ENCODE measurements at regions not wholly inside any gene's neighbourhood (a gene's known extent, or its start where the extent isn't known, plus 50 kb on each side); places are given as distances from the start of the nearest gene placed in this dataset.
"Not testable (repeated sequence)": the region's sequence is repeated elsewhere in the genome, so short reads cannot be mapped to it uniquely, and the experiment has no call there.

DNA sequence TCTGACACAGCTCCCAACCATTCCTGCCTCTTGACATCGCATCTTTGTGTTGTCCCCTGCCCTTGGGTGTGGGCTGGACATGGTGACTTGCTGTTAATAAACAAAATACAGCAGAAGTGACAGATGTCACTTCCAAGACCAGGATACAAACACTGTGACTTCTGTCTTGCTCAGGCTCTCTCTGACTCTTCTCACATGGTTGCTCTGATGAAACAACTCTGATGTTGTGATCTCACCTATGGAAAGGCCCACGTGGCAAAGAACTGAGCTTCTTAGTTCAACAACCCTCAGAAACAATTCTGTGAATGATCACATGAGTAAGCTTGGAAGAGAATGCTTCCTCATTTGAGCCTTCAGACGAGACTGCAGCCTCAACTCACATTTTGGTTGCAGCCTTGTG, 94.9 kb downstream of the ARHGAP11B start:
- WGBS, 3 donors, result 91 to 95% (median 94%) methylated on average over 2 to 3 of the region's 3 CpGs
- intact Hi-C loops (cut with DNase I); H3K36me3 ChIP-seq (ENCODE audit: insufficient read depth in 1 of 2, low read depth in 1 of 2); H3K27me3 ChIP-seq (ENCODE audit: insufficient read depth in 3 of 3, low read length in 2 of 3); H3K4me1 ChIP-seq; ATAC-seq; H3K9me3 ChIP-seq; H3K4me3 ChIP-seq; DNase-seq; H3K27ac ChIP-seq: not testable (repeated sequence)

GRCh38 chr15:30721529-30721928, 95.6 kb downstream of the ARHGAP11B start:
- H3K36me3 ChIP-seq (ENCODE audit: insufficient read depth in 1 of 2, low read depth in 1 of 2); H3K27ac ChIP-seq; H3K4me3 ChIP-seq; intact Hi-C loops (cut with DNase I); H3K27me3 ChIP-seq (ENCODE audit: insufficient read depth in 3 of 3, low read length in 2 of 3); H3K9me3 ChIP-seq; H3K4me1 ChIP-seq; ATAC-seq; DNase-seq: not testable (repeated sequence)
- WGBS, 3 donors, result 34 to 67% (median 36%) methylated on average over 1 to 2 of the region's 2 CpGs

- H3K27ac ChIP-seq; H3K27me3 ChIP-seq (ENCODE audit: insufficient read depth in 3 of 3, low read length in 2 of 3); H3K9me3 ChIP-seq; H3K4me1 ChIP-seq; H3K36me3 ChIP-seq (ENCODE audit: insufficient read depth in 1 of 2, low read depth in 1 of 2); intact Hi-C loops (cut with DNase I); DNase-seq; H3K4me3 ChIP-seq; ATAC-seq: not testable (repeated sequence)
- WGBS, 3 donors, result 90 to 100% (median 92%) methylated on average over 1 of the region's 1 CpG
Measured at GRCh38 chr15:30723540-30724175, 97.7 kb downstream of the ARHGAP11B start.

DNA sequence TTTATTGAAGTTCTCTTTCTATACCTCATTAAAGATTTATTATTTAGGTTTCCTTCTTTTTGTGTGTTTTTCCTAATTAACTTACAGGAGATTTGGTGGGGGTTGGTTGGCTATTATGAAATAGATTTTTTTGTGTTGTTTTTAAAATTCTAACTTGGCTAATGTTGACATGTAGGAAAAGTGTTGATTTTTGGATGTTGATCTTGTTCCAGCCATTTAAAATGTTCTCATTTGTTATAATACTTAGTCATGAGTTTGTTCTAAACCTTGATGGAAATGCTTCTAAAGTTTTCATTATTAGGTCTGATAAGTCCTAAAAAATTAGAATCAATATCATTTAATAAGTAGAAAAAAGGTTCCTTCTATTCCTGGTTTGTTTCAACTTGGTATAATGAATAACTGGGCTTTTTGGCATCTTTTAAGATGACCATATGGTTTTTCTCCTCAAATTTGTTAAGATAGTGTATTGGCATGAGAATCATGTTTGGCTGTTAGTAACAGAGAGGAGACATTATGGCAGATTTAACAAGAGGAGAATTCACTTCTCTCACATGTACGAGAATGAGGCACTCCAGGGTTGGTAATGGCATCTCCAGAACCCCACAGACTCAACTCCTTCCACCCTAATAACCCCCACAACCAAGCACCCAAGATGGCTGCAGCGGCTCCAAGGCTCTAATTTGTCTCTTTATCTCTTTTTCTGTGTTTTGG, 104.1 kb downstream of the ARHGAP11B start:
- intact Hi-C loops (cut with DNase I); H3K27me3 ChIP-seq (ENCODE audit: insufficient read depth in 3 of 3, low read length in 2 of 3); DNase-seq; H3K36me3 ChIP-seq (ENCODE audit: insufficient read depth in 1 of 2, low read depth in 1 of 2); H3K27ac ChIP-seq; H3K9me3 ChIP-seq; H3K4me3 ChIP-seq; H3K4me1 ChIP-seq; ATAC-seq: not testable (repeated sequence)
- WGBS, 3 donors, result 92 to 100% (median 96%) methylated on average over 2 of the region's 2 CpGs

DNA sequence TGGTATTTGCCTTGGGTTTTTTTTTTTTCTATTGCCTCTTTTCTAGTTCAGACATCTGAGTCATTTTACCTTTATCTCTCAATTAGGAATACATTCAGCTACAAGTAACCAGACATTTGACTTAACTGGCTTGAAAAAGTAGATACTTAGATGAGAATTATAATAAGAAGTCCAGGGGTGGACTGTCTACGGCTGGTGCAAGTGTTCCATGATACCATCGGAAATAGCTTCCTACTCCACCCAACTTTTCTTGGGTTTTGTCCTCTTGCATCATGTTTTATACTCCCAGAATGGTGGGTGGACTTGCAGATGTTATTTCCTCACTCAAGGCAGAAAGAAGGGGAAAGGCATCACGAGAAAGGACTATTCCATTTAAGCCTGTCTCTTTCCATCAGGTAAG, 104.7 kb downstream of the ARHGAP11B start:
- H3K36me3 ChIP-seq (ENCODE audit: insufficient read depth in 1 of 2, low read depth in 1 of 2); H3K27me3 ChIP-seq (ENCODE audit: insufficient read depth in 3 of 3, low read length in 2 of 3); H3K9me3 ChIP-seq; H3K27ac ChIP-seq; H3K4me3 ChIP-seq; H3K4me1 ChIP-seq; ATAC-seq; intact Hi-C loops (cut with DNase I); DNase-seq: not testable (repeated sequence)
- WGBS, 3 donors, result 90 to 97% (median 96%) methylated on average over 3 of the region's 3 CpGs

GRCh38 chr15:30732100-30732499, 106.2 kb downstream of the ARHGAP11B start:
- H3K36me3 ChIP-seq (ENCODE audit: insufficient read depth in 1 of 2, low read depth in 1 of 2); H3K27ac ChIP-seq; H3K4me1 ChIP-seq; H3K9me3 ChIP-seq; H3K27me3 ChIP-seq (ENCODE audit: insufficient read depth in 3 of 3, low read length in 2 of 3); H3K4me3 ChIP-seq; ATAC-seq; DNase-seq; intact Hi-C loops (cut with DNase I): not testable (repeated sequence)
- 95 to 98% (median 97%) methylated on average over 4 of the region's 4 CpGs for WGBS, 3 donors

GRCh38 chr15:30735884-30736564, 110.1 kb downstream of the ARHGAP11B start:
- H3K4me1 ChIP-seq; ATAC-seq; H3K9me3 ChIP-seq; H3K36me3 ChIP-seq (ENCODE audit: insufficient read depth in 1 of 2, low read depth in 1 of 2); H3K4me3 ChIP-seq; DNase-seq; H3K27me3 ChIP-seq (ENCODE audit: insufficient read depth in 3 of 3, low read length in 2 of 3); intact Hi-C loops (cut with DNase I); H3K27ac ChIP-seq: not testable (repeated sequence)
- WGBS, 3 donors, result 88 to 99% (median 97%) methylated on average over 8 to 10 of the region's 10 CpGs

- H3K9me3 ChIP-seq; H3K36me3 ChIP-seq (ENCODE audit: insufficient read depth in 1 of 2, low read depth in 1 of 2); ATAC-seq; H3K4me3 ChIP-seq; H3K27ac ChIP-seq; intact Hi-C loops (cut with DNase I); DNase-seq; H3K4me1 ChIP-seq; H3K27me3 ChIP-seq (ENCODE audit: insufficient read depth in 3 of 3, low read length in 2 of 3): not testable (repeated sequence)
- 90 to 93% (median 92%) methylated on average over 3 of the region's 3 CpGs for WGBS, 3 donors
Measured at GRCh38 chr15:30742796-30743195, 116.9 kb downstream of the ARHGAP11B start.

- H3K4me1 ChIP-seq; H3K36me3 ChIP-seq (ENCODE audit: insufficient read depth in 1 of 2, low read depth in 1 of 2); H3K27ac ChIP-seq; H3K4me3 ChIP-seq; ATAC-seq; intact Hi-C loops (cut with DNase I); DNase-seq; H3K27me3 ChIP-seq (ENCODE audit: insufficient read depth in 3 of 3, low read length in 2 of 3); H3K9me3 ChIP-seq: not testable (repeated sequence)
- 92% methylated on average over 1 of the region's 1 CpG; no CpG with 5 or more reads in 2 of the 3 donors for WGBS, 3 donors
Measured at GRCh38 chr15:30749048-30749447, 123.1 kb downstream of the ARHGAP11B start.
